ENCODE measurements at regions not wholly inside any gene's neighbourhood (a gene's known extent, or its start where the extent isn't known, plus 50 kb on each side); places are given as distances from the start of the nearest gene placed in this dataset.

GRCh38 chr16:85225721-85226120 lies 113.4 kb upstream of the CIBAR2 start:
- no peak overlapping the region for H2BK120ac ChIP-seq (ENCODE audit: low read depth, low read length)
- H3K27me3 ChIP-seq (ENCODE audit: insufficient read depth, low read length, poor library complexity), result no peaks in the 10 kb centered on the region
- no peak overlapping the region for H2BK5ac ChIP-seq (ENCODE audit: low read length)
- no peak overlapping the region for H4K5ac ChIP-seq (ENCODE audit: low read length)
- no CpG with 5 or more reads among the region's 4 CpGs for WGBS (ENCODE audit: extremely low coverage, insufficient coverage, low lambda C conversion rate)
- peaks cover 1% of the 10 kb centered on the region for H3K79me2 ChIP-seq (ENCODE audit: control insufficient read depth, insufficient read depth, low read length)
- peaks cover 8% of the 10 kb centered on the region for H3K4me1 ChIP-seq (ENCODE audit: control insufficient read depth, low read depth, low read length)
- H3K79me1 ChIP-seq (ENCODE audit: low read length), result peaks cover 10% of the 10 kb centered on the region
- no peak overlapping the region for H3K27ac ChIP-seq (ENCODE audit: low read depth, low read length)
- H3K23ac ChIP-seq (ENCODE audit: low read length), result no peak overlapping the region
- H2AK5ac ChIP-seq (ENCODE audit: low read length), result no peak overlapping the region
- H3K18ac ChIP-seq (ENCODE audit: low read length), result no peak overlapping the region
- no peak overlapping the region for H3K4ac ChIP-seq (ENCODE audit: low read depth, low read length)
- no peak overlapping the region for H3K4me2 ChIP-seq (ENCODE audit: low read length)
- H3K9ac ChIP-seq (ENCODE audit: low read length), result no peak overlapping the region
- H3K4me3 ChIP-seq (ENCODE audit: low read length), result no peak overlapping the region
- H4K8ac ChIP-seq (ENCODE audit: low read depth, low read length), result no peak overlapping the region
- no peak overlapping the region for H2BK15ac ChIP-seq (replicated peaks; ENCODE audit: low read depth)
- no peak overlapping the region for H3K56ac ChIP-seq (ENCODE audit: low read length)
- no peaks in the 10 kb centered on the region for H3K36me3 ChIP-seq (ENCODE audit: control insufficient read depth, insufficient read depth, low read length)
- no peak for DNase-seq

GRCh38 chr16:85227084-85227945 lies 115.0 kb upstream of the CIBAR2 start:
- H3K27ac ChIP-seq (ENCODE audit: low read depth, low read length), result no peak overlapping the region

GRCh38 chr16:85227946-85228862 lies 115.9 kb upstream of the CIBAR2 start:
- Histone ChIP-seq H3K36me3 (ENCODE audit: control insufficient read depth, insufficient read depth, low read length) (no peaks in the 10 kb centered on the region), H3K23ac (ENCODE audit: low read length) (no peak overlapping the region), H4K8ac (ENCODE audit: low read depth, low read length) (no peak overlapping the region), H3K79me2 (ENCODE audit: control insufficient read depth, insufficient read depth, low read length) (peaks cover 2% of the 10 kb centered on the region), H2BK5ac (ENCODE audit: low read length) (no peak overlapping the region), H3K4ac (ENCODE audit: low read depth, low read length) (no peak overlapping the region), H3K56ac (ENCODE audit: low read length) (peak overlapping the region; percentile 73), H3K18ac (ENCODE audit: low read length) (no peak overlapping the region), H3K79me1 (ENCODE audit: low read length) (peaks cover 15% of the 10 kb centered on the region), H3K9ac (ENCODE audit: low read length) (peak overlapping the region; percentile 42), H2AK5ac (ENCODE audit: low read length) (no peak overlapping the region), H3K4me2 (ENCODE audit: low read length) (no peak overlapping the region), H3K4me1 (ENCODE audit: control insufficient read depth, low read depth, low read length) (peaks cover 6% of the 10 kb centered on the region), H3K27me3 (ENCODE audit: insufficient read depth, low read length, poor library complexity) (no peaks in the 10 kb centered on the region), H2BK15ac (replicated peaks; ENCODE audit: low read depth) (no peak overlapping the region), H3K27ac (ENCODE audit: low read depth, low read length) (no peak overlapping the region), H2BK120ac (ENCODE audit: low read depth, low read length) (no peak overlapping the region), H4K5ac (ENCODE audit: low read length) (no peak overlapping the region), H3K4me3 (ENCODE audit: low read length) (no peak overlapping the region)
- no CpG with 5 or more reads among the region's 26 CpGs for WGBS (ENCODE audit: extremely low coverage, insufficient coverage, low lambda C conversion rate)
- peak; percentile 83 for DNase-seq

More at GRCh38 chr16:85227084-85227945, 115.0 kb upstream of the CIBAR2 start:
- Histone ChIP-seq H3K4me3 (ENCODE audit: low read length) (no peak overlapping the region), H4K5ac (ENCODE audit: low read length) (no peak overlapping the region), H3K27me3 (ENCODE audit: insufficient read depth, low read length, poor library complexity) (no peaks in the 10 kb centered on the region), H2BK120ac (ENCODE audit: low read depth, low read length) (no peak overlapping the region), H2AK5ac (ENCODE audit: low read length) (no peak overlapping the region), H3K79me1 (ENCODE audit: low read length) (peaks cover 15% of the 10 kb centered on the region), H3K79me2 (ENCODE audit: control insufficient read depth, insufficient read depth, low read length) (peaks cover 2% of the 10 kb centered on the region), H3K4ac (ENCODE audit: low read depth, low read length) (no peak overlapping the region), H3K18ac (ENCODE audit: low read length) (no peak overlapping the region), H2BK5ac (ENCODE audit: low read length) (no peak overlapping the region), H3K23ac (ENCODE audit: low read length) (no peak overlapping the region), H2BK15ac (replicated peaks; ENCODE audit: low read depth) (no peak overlapping the region), H3K9ac (ENCODE audit: low read length) (no peak overlapping the region), H3K56ac (ENCODE audit: low read length) (peak overlapping the region; percentile 73), H3K36me3 (ENCODE audit: control insufficient read depth, insufficient read depth, low read length) (no peaks in the 10 kb centered on the region), H4K8ac (ENCODE audit: low read depth, low read length) (no peak overlapping the region), H3K4me1 (ENCODE audit: control insufficient read depth, low read depth, low read length) (peaks cover 6% of the 10 kb centered on the region), H3K4me2 (ENCODE audit: low read length) (no peak overlapping the region)
- DNase-seq, result no peak
- no CpG with 5 or more reads among the region's 16 CpGs for WGBS (ENCODE audit: extremely low coverage, insufficient coverage, low lambda C conversion rate)

GRCh38 chr16:85228970-85229430 lies 116.7 kb upstream of the CIBAR2 start:
- Histone ChIP-seq H3K27me3 (ENCODE audit: insufficient read depth, low read length, poor library complexity) (no peaks in the 10 kb centered on the region), H3K4ac (ENCODE audit: low read depth, low read length) (no peak overlapping the region), H3K4me1 (ENCODE audit: control insufficient read depth, low read depth, low read length) (peaks cover 6% of the 10 kb centered on the region), H4K8ac (ENCODE audit: low read depth, low read length) (no peak overlapping the region), H2AK5ac (ENCODE audit: low read length) (no peak overlapping the region), H3K36me3 (ENCODE audit: control insufficient read depth, insufficient read depth, low read length) (no peaks in the 10 kb centered on the region), H2BK15ac (replicated peaks; ENCODE audit: low read depth) (no peak overlapping the region), H3K4me3 (ENCODE audit: low read length) (no peak overlapping the region), H4K5ac (ENCODE audit: low read length) (no peak overlapping the region), H3K27ac (ENCODE audit: low read depth, low read length) (no peak overlapping the region), H3K9ac (ENCODE audit: low read length) (no peak overlapping the region), H3K79me1 (ENCODE audit: low read length) (peaks cover 18% of the 10 kb centered on the region), H3K23ac (ENCODE audit: low read length) (peak overlapping the region; percentile 53), H3K18ac (ENCODE audit: low read length) (no peak overlapping the region), H2BK5ac (ENCODE audit: low read length) (no peak overlapping the region), H3K56ac (ENCODE audit: low read length) (no peak overlapping the region), H2BK120ac (ENCODE audit: low read depth, low read length) (no peak overlapping the region), H3K79me2 (ENCODE audit: control insufficient read depth, insufficient read depth, low read length) (peaks cover 4% of the 10 kb centered on the region), H3K4me2 (ENCODE audit: low read length) (no peak overlapping the region)
- no peak for DNase-seq
- no CpG with 5 or more reads among the region's 24 CpGs for WGBS (ENCODE audit: extremely low coverage, insufficient coverage, low lambda C conversion rate)

- Histone ChIP-seq H2BK120ac (ENCODE audit: low read depth, low read length) (no peak overlapping the region), H3K4me2 (ENCODE audit: low read length) (no peak overlapping the region), H3K18ac (ENCODE audit: low read length) (no peak overlapping the region), H3K56ac (ENCODE audit: low read length) (peak overlapping the region; percentile 17), H3K4me3 (ENCODE audit: low read length) (no peak overlapping the region), H4K8ac (ENCODE audit: low read depth, low read length) (no peak overlapping the region), H3K4ac (ENCODE audit: low read depth, low read length) (no peak overlapping the region), H2BK15ac (replicated peaks; ENCODE audit: low read depth) (no peak overlapping the region), H3K79me2 (ENCODE audit: control insufficient read depth, insufficient read depth, low read length) (peaks cover 4% of the 10 kb centered on the region), H3K27me3 (ENCODE audit: insufficient read depth, low read length, poor library complexity) (no peaks in the 10 kb centered on the region), H2AK5ac (ENCODE audit: low read length) (no peak overlapping the region), H4K5ac (ENCODE audit: low read length) (no peak overlapping the region), H3K36me3 (ENCODE audit: control insufficient read depth, insufficient read depth, low read length) (no peaks in the 10 kb centered on the region), H3K23ac (ENCODE audit: low read length) (no peak overlapping the region), H3K27ac (ENCODE audit: low read depth, low read length) (no peak overlapping the region), H3K79me1 (ENCODE audit: low read length) (peaks cover 18% of the 10 kb centered on the region), H2BK5ac (ENCODE audit: low read length) (no peak overlapping the region), H3K4me1 (ENCODE audit: control insufficient read depth, low read depth, low read length) (peaks cover 6% of the 10 kb centered on the region), H3K9ac (ENCODE audit: low read length) (peak overlapping the region; percentile 6)
- no CpG with 5 or more reads among the region's 8 CpGs for WGBS (ENCODE audit: extremely low coverage, insufficient coverage, low lambda C conversion rate)
- DNase-seq, result peak; percentile 61
Observed at GRCh38 chr16:85229869-85230462, 117.7 kb upstream of the CIBAR2 start.

Measured in mesendoderm (in vitro differentiated cells).